Activated CD8-positive, alpha-beta memory T cell treated with anti-CD3 and anti-CD28 coated beads, Interleukin-2, amount 10 ng/mL, durations not matched to agents 7 days and 5 days (primary cell): ENCODE measurements at regions not wholly inside any gene's neighbourhood (a gene's known extent, or its start where the extent isn't known, plus 50 kb on each side); places are given as distances from the start of the nearest gene placed in this dataset.

ENCODE experiments used
- ATAC-seq: fragments of 150-1000 bp; cut with Tn5 transposase; one replicate; pipeline ENCODE4 v1.10.0; 2021; ENCODE audit warnings: moderate library complexity
- CTCF ChIA-PET: fragments of 350-600 bp; sonication (Branson Sonifier 250); formaldehyde crosslinking; loops from one replicate; lab custom pipeline; 2021; ENCODE audit warnings: antibody characterized with exemption; lab: Charles Lee
- DNase-seq: peaks from one replicate; pipeline ENCODE4 v3.0.0-alpha.2; 2020
- H3K27ac Mint-ChIP-seq: one replicate; pipeline ENCODE4 v1.8.0; 2021; ENCODE audit warnings: mild to moderate bottlenecking, mixed read lengths
- H3K27me3 Mint-ChIP-seq: one replicate; pipeline ENCODE4 v1.8.0; 2021; ENCODE audit warnings: mixed read lengths
- H3K36me3 Mint-ChIP-seq: one replicate; pipeline ENCODE4 v1.8.0; 2021; ENCODE audit warnings: mild to moderate bottlenecking, mixed read lengths
- H3K4me1 Mint-ChIP-seq: one replicate; pipeline ENCODE4 v1.8.0; 2021; ENCODE audit warnings: mixed read lengths
- H3K4me3 Mint-ChIP-seq: one replicate; pipeline ENCODE4 v1.8.0; 2021; ENCODE audit warnings: mild to moderate bottlenecking, moderate library complexity, mixed read lengths
- H3K9me3 Mint-ChIP-seq: one replicate; pipeline ENCODE4 v1.8.0; 2022; ENCODE audit warnings: low read depth, mixed read lengths

DNA sequence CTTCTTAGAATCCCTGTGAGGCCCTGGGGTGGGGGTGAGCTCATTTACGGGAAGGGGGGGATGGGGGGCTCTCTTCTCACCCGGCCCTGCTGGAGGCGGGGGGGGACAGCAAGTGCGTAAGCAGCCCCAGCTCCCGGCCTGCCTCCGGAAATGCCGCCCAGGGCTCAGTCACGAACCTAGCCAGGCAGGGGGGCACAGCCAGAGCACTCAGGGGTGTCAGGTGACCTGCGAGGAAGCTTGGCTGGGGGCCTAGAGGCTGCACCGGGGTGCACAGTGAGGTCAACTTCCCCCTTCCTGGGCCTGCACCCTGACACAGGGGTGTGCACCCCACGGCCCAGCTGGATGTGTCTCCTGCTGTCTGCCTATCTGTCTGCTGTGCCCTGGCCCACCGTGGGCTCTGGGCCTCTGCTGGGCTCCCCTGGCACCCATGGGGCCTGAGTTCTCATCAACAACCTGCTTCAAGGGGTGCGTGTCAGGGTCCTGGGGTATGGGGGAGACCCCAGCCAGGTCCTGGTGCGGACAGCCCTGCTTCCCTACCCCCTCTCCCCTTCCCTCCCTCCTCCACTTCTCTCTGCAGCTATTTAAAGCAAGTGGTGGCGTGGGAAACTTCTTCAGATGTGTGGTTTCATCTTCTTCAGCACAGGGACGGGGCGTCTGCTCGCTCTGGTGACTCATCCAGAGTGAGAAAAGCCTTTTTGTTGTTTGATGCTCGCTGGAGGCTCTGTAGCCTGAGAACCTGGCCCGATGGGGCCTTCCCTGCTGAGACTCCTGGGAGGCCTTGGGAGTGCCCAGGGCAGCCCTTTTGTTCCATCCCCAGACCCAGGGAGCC, 92.5 kb upstream of the RUNX3 start:
- Mint-ChIP-seq H3K4me1 (peaks cover 80% of the 10 kb centered on the region), H3K27me3 (no peaks in the 10 kb centered on the region), H3K4me3 (peak overlapping the region; percentile 71), H3K9me3 (no peaks in the 10 kb centered on the region), H3K36me3 (no peaks in the 10 kb centered on the region), H3K27ac (peak overlapping the region; percentile 97)
- CTCF ChIA-PET, result interaction anchor here (0.7 to 9.1 kb wide), 22 partner anchors 11 to 124 kb away, joined by 3 to 144 read pairs (median 6); no protein-coding TSS in a partner anchor
- ATAC-seq, result peak; percentile 90
- DNase-seq, result peak; percentile 99

DNA sequence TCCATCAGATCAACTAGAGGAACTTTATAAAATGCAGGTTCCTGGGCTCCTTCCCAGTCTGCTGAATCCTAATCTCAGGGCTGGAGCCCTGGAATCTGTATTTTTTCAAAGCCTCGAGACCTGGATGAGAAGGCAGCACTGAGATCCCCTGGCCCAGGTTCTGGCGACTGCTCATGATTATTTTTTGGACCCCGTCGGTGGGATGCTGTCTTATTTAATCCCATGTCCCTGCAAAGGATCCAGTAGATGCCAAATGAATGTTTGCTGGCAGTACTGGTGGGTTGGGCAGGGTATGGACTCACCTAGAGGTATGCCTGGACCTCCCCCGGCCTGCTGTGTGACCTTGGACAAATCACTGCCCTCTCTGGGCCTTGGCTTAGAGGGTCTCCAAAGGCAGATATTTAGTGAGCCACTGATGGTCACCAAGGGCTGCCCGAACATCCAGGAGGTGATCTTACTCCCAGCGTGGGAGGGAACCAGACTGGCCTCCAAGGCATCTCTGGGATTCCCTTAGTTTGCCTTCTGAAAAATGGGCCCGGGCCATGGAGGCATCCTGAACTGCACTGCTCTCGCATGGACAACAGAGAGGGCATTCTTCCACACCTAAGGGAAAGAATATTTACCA, 91.6 kb upstream of the RUNX3 start:
- Mint-ChIP-seq H3K4me3 (no peak overlapping the region), H3K27ac (peak overlapping the region; percentile 88), H3K27me3 (no peaks in the 10 kb centered on the region), H3K4me1 (peaks cover 86% of the 10 kb centered on the region), H3K9me3 (no peaks in the 10 kb centered on the region), H3K36me3 (no peaks in the 10 kb centered on the region)
- CTCF ChIA-PET, result interaction anchor here (0.7 to 9.1 kb wide), 19 partner anchors 11 to 89 kb away, joined by 3 to 144 read pairs (median 7); no protein-coding TSS in a partner anchor
- ATAC-seq (peak; percentile 10), DNase-seq (no peak)

DNA sequence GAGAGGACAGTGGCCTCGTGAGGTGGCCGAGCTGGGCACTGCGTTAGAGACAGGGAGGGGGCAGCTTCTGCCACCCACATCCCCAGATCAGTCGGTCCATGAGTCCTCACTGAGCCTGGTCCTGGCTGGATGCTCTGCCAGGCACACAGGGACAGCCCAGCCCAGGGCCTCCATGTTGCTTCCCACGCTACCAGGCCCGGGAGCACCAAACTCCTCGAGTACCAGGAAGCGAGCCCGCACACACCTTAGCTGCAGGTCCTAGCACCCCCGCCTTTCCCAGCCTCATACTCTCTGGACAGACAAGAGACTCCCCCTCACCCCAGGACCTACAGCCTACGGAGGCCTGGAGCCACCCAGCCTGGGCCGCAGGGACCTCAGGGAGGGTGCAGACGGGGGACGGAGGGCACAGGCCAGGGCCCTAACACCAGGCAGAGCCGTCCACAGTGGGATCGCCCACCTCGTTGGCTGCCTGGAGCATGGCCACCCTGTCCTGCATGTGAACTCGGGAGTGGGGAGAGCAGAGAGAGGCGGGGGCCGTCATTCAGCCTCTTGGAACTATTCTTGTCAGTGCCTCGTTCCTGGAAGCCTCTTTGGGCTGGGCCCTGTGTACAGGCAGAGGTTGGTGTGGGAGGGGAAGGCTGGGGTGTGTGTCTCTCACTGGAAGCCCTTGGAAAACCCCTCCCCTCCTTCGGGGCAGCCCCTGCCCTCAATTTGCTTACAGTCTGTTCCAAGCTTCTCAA, 90.9 kb upstream of the RUNX3 start:
- DNase-seq, result no peak
- H3K36me3 Mint-ChIP-seq, result no peaks in the 10 kb centered on the region
- ATAC-seq, result no peak
- H3K4me3 Mint-ChIP-seq, result no peak overlapping the region
- H3K4me1 Mint-ChIP-seq, result peaks cover 86% of the 10 kb centered on the region
- CTCF ChIA-PET, result interaction anchor here (4.5 to 4.8 kb wide), 2 partner anchors 16 kb away, joined by 27 to 42 read pairs; no protein-coding TSS in a partner anchor
- H3K9me3 Mint-ChIP-seq, result no peaks in the 10 kb centered on the region
- no peaks in the 10 kb centered on the region for H3K27me3 Mint-ChIP-seq
- H3K27ac Mint-ChIP-seq, result peak overlapping the region; percentile 88

DNA sequence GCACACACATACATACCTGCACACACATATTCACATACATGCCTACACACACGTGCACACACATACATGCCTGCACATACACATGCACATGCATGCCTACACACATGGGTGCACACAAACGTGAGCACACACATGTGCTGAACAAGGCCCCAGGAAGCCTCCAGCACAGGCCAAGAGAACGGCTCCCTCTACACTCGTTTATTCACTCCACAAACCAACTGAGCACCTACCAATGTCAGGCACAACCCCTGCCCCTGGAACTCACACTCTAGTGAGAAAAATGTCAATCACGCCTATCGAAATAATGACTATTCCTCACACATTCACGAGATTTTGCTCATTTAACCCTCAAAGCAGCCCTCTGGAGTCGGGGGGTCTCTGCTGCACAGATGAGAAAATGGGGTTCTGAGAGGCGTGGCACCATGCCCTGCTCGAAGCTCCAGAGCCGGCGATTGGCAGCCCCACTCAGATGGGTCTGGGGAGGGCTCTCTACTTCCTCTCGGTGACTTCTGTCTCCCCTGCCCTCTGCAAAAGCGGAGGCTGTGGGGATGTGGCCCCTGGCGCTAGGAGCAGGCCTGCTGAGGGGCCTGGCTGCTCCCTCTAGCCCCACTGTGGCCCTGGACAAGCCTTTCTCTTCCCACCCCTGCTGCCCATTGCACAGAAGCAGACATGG, 90.2 kb upstream of the RUNX3 start:
- Mint-ChIP-seq H3K27ac (peak overlapping the region; percentile 88), H3K9me3 (no peaks in the 10 kb centered on the region), H3K4me1 (peaks cover 78% of the 10 kb centered on the region), H3K27me3 (no peaks in the 10 kb centered on the region), H3K4me3 (no peak overlapping the region), H3K36me3 (no peaks in the 10 kb centered on the region)
- no peak for ATAC-seq
- DNase-seq, result no peak
- CTCF ChIA-PET, result interaction anchor here (4.8 kb wide), 1 partner anchor 15 kb away, joined by 27 read pairs; no protein-coding TSS in a partner anchor

DNA sequence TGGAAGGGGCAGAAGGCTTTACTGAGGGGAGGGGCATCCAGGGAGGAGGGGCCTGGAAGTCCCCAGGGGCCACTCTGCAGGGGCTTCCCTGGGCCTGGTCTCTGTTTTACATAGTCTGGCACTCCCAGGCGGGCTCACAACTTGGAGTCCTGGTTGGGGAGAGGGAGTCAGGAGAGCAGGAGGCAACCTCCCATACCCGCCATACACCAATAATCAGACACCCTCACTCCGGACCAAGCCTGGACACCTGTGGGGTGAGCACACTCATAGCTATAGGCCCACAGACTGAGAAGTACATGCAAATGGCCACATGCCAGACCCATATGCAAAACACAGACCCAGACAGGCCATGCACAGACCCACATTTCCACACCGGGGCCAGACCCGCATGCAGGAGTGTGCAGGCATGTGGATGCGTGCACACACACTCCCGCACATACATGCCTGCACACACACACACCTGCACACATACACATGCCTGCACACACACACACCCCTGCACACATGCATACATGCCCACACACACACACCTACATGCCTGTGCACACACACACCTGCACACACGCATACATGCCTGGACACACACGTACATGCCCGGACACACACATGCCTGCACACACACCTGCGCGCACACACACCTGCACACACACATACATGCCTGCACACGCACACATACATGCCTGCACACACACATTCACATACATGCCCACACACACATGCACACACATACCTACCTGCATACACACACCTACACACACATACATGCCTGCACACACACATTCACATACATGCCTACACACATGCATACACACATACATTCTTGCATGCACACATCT, 89.5 kb upstream of the RUNX3 start:
- no peaks in the 10 kb centered on the region for H3K27me3 Mint-ChIP-seq
- H3K4me3 Mint-ChIP-seq, result no peak overlapping the region
- no peaks in the 10 kb centered on the region for H3K36me3 Mint-ChIP-seq
- H3K4me1 Mint-ChIP-seq, result peaks cover 73% of the 10 kb centered on the region
- no peaks in the 10 kb centered on the region for H3K9me3 Mint-ChIP-seq
- peak overlapping the region; percentile 88 for H3K27ac Mint-ChIP-seq
- DNase-seq (no peak), ATAC-seq (no peak)
- CTCF ChIA-PET, result interaction anchor here (4.8 kb wide), 1 partner anchor 15 kb away, joined by 27 read pairs; no protein-coding TSS in a partner anchor

DNA sequence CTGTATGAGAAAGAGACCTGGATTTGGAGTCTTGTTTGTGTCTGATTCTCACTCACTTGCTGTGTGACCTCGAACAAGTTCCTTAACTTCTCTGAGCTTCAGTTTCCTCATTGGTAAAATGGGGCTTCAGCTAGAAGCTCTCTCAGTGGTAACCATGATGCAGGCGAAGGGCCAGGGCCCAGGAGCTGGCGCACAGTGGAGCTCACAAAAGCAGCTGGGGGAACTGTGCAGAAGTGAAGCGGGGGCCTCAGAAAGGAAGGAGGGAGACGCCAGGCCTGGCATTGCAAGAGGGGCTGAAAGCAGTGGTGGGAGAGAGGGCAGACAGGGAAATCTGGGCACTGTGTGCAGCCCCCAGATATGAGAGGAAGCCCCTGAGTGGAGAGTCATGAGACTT, 88.9 kb upstream of the RUNX3 start:
- CTCF ChIA-PET, result no interaction called here
- no peak overlapping the region for H3K4me3 Mint-ChIP-seq
- ATAC-seq (no peak), DNase-seq (no peak)
- H3K9me3 Mint-ChIP-seq, result no peaks in the 10 kb centered on the region
- H3K27ac Mint-ChIP-seq, result peak overlapping the region; percentile 18
- H3K27me3 Mint-ChIP-seq, result no peaks in the 10 kb centered on the region
- peaks cover 69% of the 10 kb centered on the region for H3K4me1 Mint-ChIP-seq
- H3K36me3 Mint-ChIP-seq, result no peaks in the 10 kb centered on the region

DNA sequence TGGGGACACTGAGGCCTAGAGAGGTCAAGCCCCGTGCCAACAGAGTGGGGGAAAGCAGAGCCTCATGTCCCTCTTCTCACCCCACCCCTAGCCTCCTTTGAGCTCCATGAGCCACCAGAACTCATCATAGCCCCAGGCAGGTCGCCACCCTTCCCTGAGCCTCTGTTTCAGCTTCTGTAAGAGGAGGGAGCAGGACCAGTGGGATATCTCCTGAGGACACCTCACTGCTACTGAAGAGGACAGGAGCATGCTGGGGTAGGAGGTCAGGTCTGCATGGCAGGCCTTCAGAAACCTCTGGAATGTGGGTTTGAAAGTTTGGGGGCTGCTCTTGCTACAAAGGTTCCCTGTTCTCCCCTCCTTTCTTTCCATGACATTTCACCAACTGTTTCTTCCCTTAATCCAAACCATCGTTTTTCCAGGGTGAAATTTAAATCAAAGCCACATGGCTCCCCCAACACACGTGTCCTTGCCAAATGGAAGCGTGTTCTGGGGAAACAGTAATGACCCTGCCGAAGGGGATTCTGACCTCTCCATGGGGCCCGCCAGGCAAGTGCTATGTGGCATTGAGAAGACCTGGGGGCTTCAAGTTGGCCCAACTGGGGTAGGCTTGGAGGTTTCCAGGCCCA, 88.1 kb upstream of the RUNX3 start:
- H3K4me3 Mint-ChIP-seq, result no peak overlapping the region
- peaks cover 61% of the 10 kb centered on the region for H3K4me1 Mint-ChIP-seq
- CTCF ChIA-PET, result interaction anchor here (0.9 to 1.2 kb wide), 3 partner anchors 10 to 13 kb away, joined by 3 read pairs; no protein-coding TSS in a partner anchor

DNA sequence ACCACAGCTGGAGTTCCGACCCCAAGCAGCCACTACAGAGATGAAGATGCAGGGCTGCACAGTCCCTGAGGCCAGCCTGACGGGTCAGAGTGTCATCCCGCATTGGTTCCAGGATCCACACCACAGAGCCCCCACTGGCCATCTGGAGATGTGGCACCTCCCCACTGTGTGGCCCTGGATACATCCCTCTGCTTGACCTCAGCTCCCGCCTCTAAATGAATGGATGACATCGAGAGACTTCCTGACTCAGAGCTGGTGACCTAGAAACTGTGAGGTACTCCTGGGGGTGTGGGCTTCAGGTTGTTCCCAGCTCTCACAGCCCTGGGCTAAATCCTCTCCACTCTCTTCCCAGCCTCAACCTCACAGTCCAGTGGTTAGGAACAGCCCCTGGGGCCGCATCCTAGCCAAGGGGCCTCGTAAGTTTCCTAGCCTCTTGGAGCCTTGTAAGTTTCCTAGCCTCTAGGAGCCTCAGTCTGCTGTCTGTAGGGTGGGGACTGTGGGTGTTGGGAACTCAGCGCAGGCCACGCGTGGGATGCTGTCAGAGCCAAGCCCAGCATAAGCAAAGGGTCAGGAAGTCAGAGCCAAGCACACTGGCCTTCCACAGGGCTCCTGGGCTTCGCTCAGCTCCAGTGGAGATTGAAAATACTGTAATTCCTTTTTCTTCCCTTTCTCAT, 87.5 kb upstream of the RUNX3 start:
- CTCF ChIA-PET, result interaction anchor here (0.9 to 1.2 kb wide), 3 partner anchors 11 to 12 kb away, joined by 3 read pairs; no protein-coding TSS in a partner anchor
- ATAC-seq (no peak), DNase-seq (no peak)
- Mint-ChIP-seq H3K27ac (peak overlapping the region; percentile 61), H3K4me1 (peaks cover 58% of the 10 kb centered on the region), H3K36me3 (no peaks in the 10 kb centered on the region), H3K9me3 (no peaks in the 10 kb centered on the region), H3K27me3 (no peaks in the 10 kb centered on the region), H3K4me3 (no peak overlapping the region)

More for the DNA sequence above, 88.1 kb upstream of the RUNX3 start:
- Mint-ChIP-seq H3K27me3 (no peaks in the 10 kb centered on the region), H3K9me3 (no peaks in the 10 kb centered on the region), H3K27ac (peak overlapping the region; percentile 61), H3K36me3 (no peaks in the 10 kb centered on the region)
- ATAC-seq (no peak), DNase-seq (no peak)

DNA sequence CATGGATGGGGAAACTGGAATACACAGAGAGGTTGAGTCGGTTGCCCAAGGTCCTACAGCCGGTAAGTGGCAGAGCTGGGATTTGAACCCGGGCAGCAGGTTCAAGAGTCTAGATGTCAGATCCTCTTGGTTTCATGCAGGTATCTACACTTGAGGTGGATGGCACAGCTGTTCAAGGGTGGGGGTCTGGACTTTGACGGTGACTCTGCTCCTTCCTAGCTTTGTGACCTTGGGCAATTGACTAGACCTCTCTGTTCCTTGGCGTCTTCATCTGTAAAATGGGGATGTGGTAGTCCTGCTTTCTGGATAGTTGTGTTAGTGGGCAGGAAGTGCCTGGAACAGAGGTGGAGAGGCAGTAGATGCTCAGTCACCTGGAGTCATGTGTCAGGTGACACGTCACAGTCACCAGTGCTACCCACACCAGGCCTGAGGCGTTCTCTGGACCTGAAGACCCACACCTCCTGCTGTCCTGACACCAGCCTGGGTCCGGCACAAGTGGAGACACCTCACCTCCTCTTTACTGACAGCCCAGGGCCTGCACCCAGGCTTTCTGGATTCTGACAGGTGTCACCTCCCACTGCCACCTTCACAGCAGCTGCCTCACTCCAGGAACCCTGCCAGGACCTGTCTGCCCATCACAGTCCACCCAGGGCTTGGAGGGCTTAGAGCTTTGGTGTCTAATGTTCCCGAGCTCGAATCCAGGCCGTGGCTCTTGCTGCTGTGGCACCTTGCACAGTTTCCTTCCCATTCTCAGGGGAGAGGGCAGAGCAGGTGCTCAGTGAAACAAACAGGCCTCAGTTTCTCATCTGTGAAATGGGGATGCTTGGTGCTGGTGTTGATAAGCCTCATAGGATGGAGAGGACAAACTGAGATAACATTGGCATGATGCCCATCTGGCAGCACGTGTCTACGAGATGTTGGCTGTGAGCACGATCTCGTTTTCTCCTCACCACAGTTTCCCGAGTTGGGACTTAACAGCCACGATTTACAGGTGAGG, 83.2 kb upstream of the RUNX3 start:
- peaks cover 12% of the 10 kb centered on the region for H3K36me3 Mint-ChIP-seq
- peaks cover 55% of the 10 kb centered on the region for H3K4me1 Mint-ChIP-seq
- no peak overlapping the region for H3K4me3 Mint-ChIP-seq
- H3K9me3 Mint-ChIP-seq, result no peaks in the 10 kb centered on the region
- CTCF ChIA-PET, result interaction anchor here (0.9 to 2.4 kb wide), 3 partner anchors 9 to 21 kb away, joined by 3 to 8 read pairs (median 3); no protein-coding TSS in a partner anchor
- DNase-seq, result no peak
- no peaks in the 10 kb centered on the region for H3K27me3 Mint-ChIP-seq
- ATAC-seq, result no peak
- H3K27ac Mint-ChIP-seq, result no peak overlapping the region

DNA sequence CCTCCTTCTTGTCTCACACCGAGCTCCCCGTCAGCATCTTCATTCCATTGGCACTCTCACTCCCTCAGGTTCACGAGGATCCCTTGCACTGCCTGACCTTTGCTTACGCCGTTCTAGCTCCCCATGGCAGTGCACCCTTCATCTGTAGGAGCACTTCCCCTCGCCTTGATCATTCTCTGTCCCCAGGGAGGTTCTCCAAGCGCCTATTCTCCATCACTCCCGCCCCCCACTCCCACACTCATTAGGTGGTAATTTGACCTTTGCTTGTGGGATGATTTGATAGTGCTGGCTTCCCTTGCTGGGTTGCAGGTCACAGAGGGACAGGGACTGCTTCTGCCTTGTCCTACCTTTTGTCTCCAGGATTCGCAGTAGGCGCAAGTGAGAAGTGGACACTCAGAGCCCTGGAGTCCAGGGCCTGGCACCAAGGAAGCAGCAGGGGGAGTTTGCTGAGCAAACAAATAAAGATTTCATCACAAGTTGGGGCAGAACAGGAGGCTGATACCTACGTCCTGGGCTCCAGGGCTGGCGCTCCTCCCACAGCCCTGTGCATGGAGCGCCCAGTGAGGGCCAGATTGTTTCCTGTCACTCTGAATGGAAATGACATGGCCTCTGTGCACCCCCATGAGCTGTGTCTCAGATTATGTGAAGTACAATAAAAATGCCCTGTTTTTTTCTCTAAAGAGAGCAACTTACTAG, 82.0 kb upstream of the RUNX3 start:
- H3K4me3 Mint-ChIP-seq, result no peak overlapping the region
- DNase-seq, result no peak
- peaks cover 12% of the 10 kb centered on the region for H3K36me3 Mint-ChIP-seq
- no peaks in the 10 kb centered on the region for H3K27me3 Mint-ChIP-seq
- H3K27ac Mint-ChIP-seq, result no peak overlapping the region
- H3K4me1 Mint-ChIP-seq, result peaks cover 55% of the 10 kb centered on the region
- CTCF ChIA-PET, result interaction anchor here (0.9 to 2.4 kb wide), 3 partner anchors 8 to 20 kb away, joined by 3 to 8 read pairs (median 4); no protein-coding TSS in a partner anchor
- no peak for ATAC-seq
- no peaks in the 10 kb centered on the region for H3K9me3 Mint-ChIP-seq
